ENCODE measurements at regions not wholly inside any gene's neighbourhood (a gene's known extent, or its start where the extent isn't known, plus 50 kb on each side); places are given as distances from the start of the nearest gene placed in this dataset.

- CTCF ChIA-PET: no interaction called here
- DNase-seq (ENCODE audit: extremely low spot score): no peak
- TF ChIP-seq FOXM1 (IDR thresholded peaks at IDR 0.05; ENCODE audit: borderline replicate concordance) (no peak), FOXA1 (IDR thresholded peaks at IDR 0.05) (no peak), NFRKB (IDR thresholded peaks at IDR 0.05) (no peak), SUZ12 (IDR thresholded peaks at IDR 0.05) (no peak), ELF4 (IDR thresholded peaks at IDR 0.05) (no peak), LEF1 (IDR thresholded peaks at IDR 0.05; ENCODE audit: borderline replicate concordance) (no peak), TARDBP (IDR thresholded peaks at IDR 0.05) (no peak), PKNOX1 (IDR thresholded peaks at IDR 0.05) (no peak), ARNT (IDR thresholded peaks at IDR 0.05) (no peak), SP1 (IDR thresholded peaks at IDR 0.05) (no peak), L3MBTL2 (conservative IDR thresholded peaks at IDR 0.05) (no peak), ZNF384 (IDR thresholded peaks at IDR 0.05) (no peak), BHLHE40 (IDR thresholded peaks at IDR 0.05; ENCODE audit: borderline replicate concordance) (no peak), HDGF (IDR thresholded peaks at IDR 0.05; ENCODE audit: borderline replicate concordance) (no peak), CTBP1 (IDR thresholded peaks at IDR 0.05; ENCODE audit: borderline replicate concordance) (no peak), FOXK2 (IDR thresholded peaks at IDR 0.05) (no peak)
- POLR2A ChIA-PET: no interaction called here
Observed at GRCh38 chr11:10996678-10997077, 138.8 kb upstream of the ZBED5 start.

GRCh38 chr11:10993640-10994039 is 135.8 kb upstream of the ZBED5 start:
- DNase-seq (ENCODE audit: extremely low spot score): no peak
- TF ChIP-seq BHLHE40 (IDR thresholded peaks at IDR 0.05; ENCODE audit: borderline replicate concordance) (no peak), SUZ12 (IDR thresholded peaks at IDR 0.05) (no peak), FOXM1 (IDR thresholded peaks at IDR 0.05; ENCODE audit: borderline replicate concordance) (no peak), PKNOX1 (IDR thresholded peaks at IDR 0.05) (no peak), ARNT (IDR thresholded peaks at IDR 0.05) (no peak), CTBP1 (IDR thresholded peaks at IDR 0.05; ENCODE audit: borderline replicate concordance) (no peak), ZNF384 (IDR thresholded peaks at IDR 0.05) (no peak), SP1 (IDR thresholded peaks at IDR 0.05) (no peak), FOXK2 (IDR thresholded peaks at IDR 0.05) (no peak), TARDBP (IDR thresholded peaks at IDR 0.05) (no peak), LEF1 (IDR thresholded peaks at IDR 0.05; ENCODE audit: borderline replicate concordance) (no peak), L3MBTL2 (conservative IDR thresholded peaks at IDR 0.05) (no peak), FOXA1 (IDR thresholded peaks at IDR 0.05) (no peak), HDGF (IDR thresholded peaks at IDR 0.05; ENCODE audit: borderline replicate concordance) (no peak), ELF4 (IDR thresholded peaks at IDR 0.05) (no peak), NFRKB (IDR thresholded peaks at IDR 0.05) (no peak)
- CTCF ChIA-PET: interaction anchor here (1.3 kb wide), 1 partner anchor 27 kb away, joined by 3 read pairs; no protein-coding TSS in a partner anchor
- POLR2A ChIA-PET: no interaction called here

- no peak for DNase-seq (ENCODE audit: extremely low spot score)
- TF ChIP-seq BHLHE40 (IDR thresholded peaks at IDR 0.05; ENCODE audit: borderline replicate concordance): no peak
- TF ChIP-seq PKNOX1 (IDR thresholded peaks at IDR 0.05): no peak
- TF ChIP-seq ZNF384 (IDR thresholded peaks at IDR 0.05): no peak
- no peak for TF ChIP-seq TARDBP (IDR thresholded peaks at IDR 0.05)
- no peak for TF ChIP-seq FOXA1 (IDR thresholded peaks at IDR 0.05)
- TF ChIP-seq ELF4 (IDR thresholded peaks at IDR 0.05): no peak
- no peak for TF ChIP-seq NFRKB (IDR thresholded peaks at IDR 0.05)
- no peak for TF ChIP-seq FOXM1 (IDR thresholded peaks at IDR 0.05; ENCODE audit: borderline replicate concordance)
- TF ChIP-seq CTBP1 (IDR thresholded peaks at IDR 0.05; ENCODE audit: borderline replicate concordance): no peak
- no peak for TF ChIP-seq SUZ12 (IDR thresholded peaks at IDR 0.05)
- no peak for TF ChIP-seq LEF1 (IDR thresholded peaks at IDR 0.05; ENCODE audit: borderline replicate concordance)
- TF ChIP-seq ARNT (IDR thresholded peaks at IDR 0.05): no peak
- no peak for TF ChIP-seq L3MBTL2 (conservative IDR thresholded peaks at IDR 0.05)
- TF ChIP-seq HDGF (IDR thresholded peaks at IDR 0.05; ENCODE audit: borderline replicate concordance): no peak
- TF ChIP-seq FOXK2 (IDR thresholded peaks at IDR 0.05): no peak
- TF ChIP-seq SP1 (IDR thresholded peaks at IDR 0.05): no peak
- ChIA-PET CTCF (interaction anchor here (1.3 kb wide), 1 partner anchor 28 kb away, joined by 3 read pairs; no protein-coding TSS in a partner anchor), POLR2A (no interaction called here)
Observed at GRCh38 chr11:10993186-10993585, 135.3 kb upstream of the ZBED5 start.

DNA sequence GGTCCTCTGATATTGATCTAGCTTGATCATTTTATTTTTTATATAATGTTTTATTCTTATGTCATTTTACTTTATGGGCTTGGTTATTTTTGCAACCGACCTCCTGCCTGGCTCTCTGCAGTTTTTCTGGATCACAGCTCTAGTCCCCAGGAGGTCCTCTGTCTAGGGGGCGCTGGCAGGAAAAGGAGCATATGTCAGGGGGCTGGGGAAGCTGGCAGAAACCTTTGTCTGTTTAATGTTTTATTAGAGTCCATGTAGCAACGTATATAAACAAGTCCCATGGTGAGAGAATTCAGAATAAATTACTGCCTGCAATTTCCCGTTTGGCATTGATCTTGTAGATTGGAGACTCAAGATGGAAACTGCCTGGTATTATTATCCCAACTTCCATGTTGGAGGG is 133.5 kb upstream of the ZBED5 start:
- TF ChIP-seq CTBP1 (IDR thresholded peaks at IDR 0.05; ENCODE audit: borderline replicate concordance) (no peak), NFRKB (IDR thresholded peaks at IDR 0.05) (no peak), ZNF384 (IDR thresholded peaks at IDR 0.05) (no peak), ELF4 (IDR thresholded peaks at IDR 0.05) (no peak), LEF1 (IDR thresholded peaks at IDR 0.05; ENCODE audit: borderline replicate concordance) (no peak), TARDBP (IDR thresholded peaks at IDR 0.05) (no peak)
- POLR2A ChIA-PET: no interaction called here
- CTCF ChIA-PET: interaction anchor here (0.6 kb wide), 1 partner anchor 11 kb away, joined by 3 read pairs; no protein-coding TSS in a partner anchor
- no peak for DNase-seq (ENCODE audit: extremely low spot score)

DNA sequence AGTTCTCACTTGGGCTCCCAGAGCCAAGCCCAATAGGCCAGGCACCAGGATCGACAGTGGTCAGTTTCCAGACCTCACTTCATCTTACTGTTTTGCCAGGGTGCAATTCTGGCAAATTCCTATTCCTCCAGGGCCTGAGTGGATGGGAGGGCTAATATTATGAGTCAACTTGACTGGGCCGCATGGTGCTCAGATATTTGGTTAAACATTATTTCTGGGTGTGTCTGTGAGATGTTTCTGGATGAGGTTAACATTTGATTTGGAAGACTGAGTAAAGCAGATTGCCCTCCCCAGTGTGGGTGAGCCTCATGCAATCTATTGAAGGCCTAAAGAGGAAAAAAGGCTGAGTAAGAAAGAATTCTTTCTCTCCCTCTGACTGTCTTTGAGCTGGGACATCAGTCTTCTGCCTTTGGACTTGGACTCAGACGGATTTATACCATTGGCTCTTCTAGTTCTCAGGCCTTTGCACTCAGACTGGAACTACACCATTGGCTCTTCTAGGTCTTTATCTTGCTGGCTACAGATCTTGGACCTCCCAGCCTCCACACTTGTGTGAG is 132.9 kb upstream of the ZBED5 start:
- DNase-seq (ENCODE audit: extremely low spot score): no peak
- CTCF ChIA-PET: interaction anchor here (0.6 kb wide), 1 partner anchor 11 kb away, joined by 3 read pairs; no protein-coding TSS in a partner anchor

DNA sequence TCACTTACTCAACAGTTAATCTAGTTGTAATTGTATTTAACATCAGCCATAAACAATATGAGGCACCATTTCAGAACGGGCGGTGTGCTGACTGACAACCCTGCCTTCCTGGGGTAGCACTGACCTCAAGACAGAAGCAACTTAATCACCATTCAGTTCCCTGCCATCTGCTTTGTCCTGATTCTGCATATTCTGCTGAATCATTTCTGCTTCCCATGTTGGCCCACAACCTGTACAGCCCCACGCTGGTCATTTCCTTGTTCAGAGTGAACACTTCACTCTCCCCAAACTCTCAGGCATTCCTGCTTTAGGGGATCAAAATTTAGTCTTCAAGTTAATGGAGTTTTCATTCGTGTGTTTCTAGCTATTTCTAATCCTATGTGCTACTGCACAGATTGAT is 132.3 kb upstream of the ZBED5 start:
- ChIA-PET CTCF (no interaction called here), POLR2A (no interaction called here)
- no peak for DNase-seq (ENCODE audit: extremely low spot score)
- no peak for TF ChIP-seq CTBP1 (IDR thresholded peaks at IDR 0.05; ENCODE audit: borderline replicate concordance)
- TF ChIP-seq SP1 (IDR thresholded peaks at IDR 0.05): no peak
- no peak for TF ChIP-seq SUZ12 (IDR thresholded peaks at IDR 0.05)
- TF ChIP-seq FOXM1 (IDR thresholded peaks at IDR 0.05; ENCODE audit: borderline replicate concordance): no peak
- no peak for TF ChIP-seq TARDBP (IDR thresholded peaks at IDR 0.05)
- TF ChIP-seq ZNF384 (IDR thresholded peaks at IDR 0.05): no peak
- TF ChIP-seq ELF4 (IDR thresholded peaks at IDR 0.05): no peak
- no peak for TF ChIP-seq FOXA1 (IDR thresholded peaks at IDR 0.05)
- TF ChIP-seq FOXK2 (IDR thresholded peaks at IDR 0.05): no peak
- TF ChIP-seq BHLHE40 (IDR thresholded peaks at IDR 0.05; ENCODE audit: borderline replicate concordance): no peak
- no peak for TF ChIP-seq NFRKB (IDR thresholded peaks at IDR 0.05)
- no peak for TF ChIP-seq HDGF (IDR thresholded peaks at IDR 0.05; ENCODE audit: borderline replicate concordance)
- no peak for TF ChIP-seq LEF1 (IDR thresholded peaks at IDR 0.05; ENCODE audit: borderline replicate concordance)
- no peak for TF ChIP-seq L3MBTL2 (conservative IDR thresholded peaks at IDR 0.05)
- TF ChIP-seq ARNT (IDR thresholded peaks at IDR 0.05): no peak
- TF ChIP-seq PKNOX1 (IDR thresholded peaks at IDR 0.05): no peak

More for the DNA sequence above, 132.9 kb upstream of the ZBED5 start:
- TF ChIP-seq FOXA1 (IDR thresholded peaks at IDR 0.05): no peak
- no peak for TF ChIP-seq NFRKB (IDR thresholded peaks at IDR 0.05)
- TF ChIP-seq BHLHE40 (IDR thresholded peaks at IDR 0.05; ENCODE audit: borderline replicate concordance): no peak
- TF ChIP-seq SP1 (IDR thresholded peaks at IDR 0.05): no peak
- no peak for TF ChIP-seq CTBP1 (IDR thresholded peaks at IDR 0.05; ENCODE audit: borderline replicate concordance)
- POLR2A ChIA-PET: no interaction called here
